ENCODE measurements at regions not wholly inside any gene's neighbourhood (a gene's known extent, or its start where the extent isn't known, plus 50 kb on each side); places are given as distances from the start of the nearest gene placed in this dataset.

DNA sequence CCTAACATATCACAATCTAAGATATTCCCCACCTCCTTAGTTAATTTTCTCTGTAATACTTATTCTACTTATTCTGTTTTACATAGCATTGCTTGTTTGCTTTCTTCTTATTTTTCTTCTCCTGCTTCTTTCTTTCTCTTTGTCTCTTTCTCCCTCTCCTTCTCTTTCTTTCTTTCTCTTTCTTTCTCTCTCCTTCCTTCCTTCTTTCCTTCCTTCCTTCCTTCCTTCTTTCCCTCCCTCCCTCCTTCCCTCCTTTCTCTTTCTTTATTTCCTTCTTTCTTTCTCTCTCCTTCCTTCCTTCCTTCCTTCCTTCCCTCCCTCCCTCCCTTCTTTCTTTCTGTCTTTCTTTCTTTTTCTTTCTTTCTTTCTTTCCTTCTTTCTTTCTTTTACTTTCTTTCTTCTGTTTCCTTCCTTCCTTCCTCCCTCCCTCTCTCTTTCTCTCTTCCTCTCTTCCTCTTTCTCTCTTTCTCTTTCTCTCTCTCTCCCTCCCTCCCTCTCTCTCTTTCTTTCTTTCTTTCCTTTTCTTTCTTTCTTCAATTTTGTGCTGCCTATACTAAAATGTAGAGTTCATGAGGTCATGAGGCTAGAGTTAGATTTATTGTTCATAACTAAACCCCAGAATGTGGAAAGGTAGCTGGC, 445.4 kb downstream of the GATA3 start:
- DNase-seq (ENCODE audit: extremely low read depth, low read depth), result no peak
- H3K4me3 ChIP-seq (replicated peaks; ENCODE audit: low read depth, low read length), result no peak overlapping the region
- TF ChIP-seq, protein P1, sequence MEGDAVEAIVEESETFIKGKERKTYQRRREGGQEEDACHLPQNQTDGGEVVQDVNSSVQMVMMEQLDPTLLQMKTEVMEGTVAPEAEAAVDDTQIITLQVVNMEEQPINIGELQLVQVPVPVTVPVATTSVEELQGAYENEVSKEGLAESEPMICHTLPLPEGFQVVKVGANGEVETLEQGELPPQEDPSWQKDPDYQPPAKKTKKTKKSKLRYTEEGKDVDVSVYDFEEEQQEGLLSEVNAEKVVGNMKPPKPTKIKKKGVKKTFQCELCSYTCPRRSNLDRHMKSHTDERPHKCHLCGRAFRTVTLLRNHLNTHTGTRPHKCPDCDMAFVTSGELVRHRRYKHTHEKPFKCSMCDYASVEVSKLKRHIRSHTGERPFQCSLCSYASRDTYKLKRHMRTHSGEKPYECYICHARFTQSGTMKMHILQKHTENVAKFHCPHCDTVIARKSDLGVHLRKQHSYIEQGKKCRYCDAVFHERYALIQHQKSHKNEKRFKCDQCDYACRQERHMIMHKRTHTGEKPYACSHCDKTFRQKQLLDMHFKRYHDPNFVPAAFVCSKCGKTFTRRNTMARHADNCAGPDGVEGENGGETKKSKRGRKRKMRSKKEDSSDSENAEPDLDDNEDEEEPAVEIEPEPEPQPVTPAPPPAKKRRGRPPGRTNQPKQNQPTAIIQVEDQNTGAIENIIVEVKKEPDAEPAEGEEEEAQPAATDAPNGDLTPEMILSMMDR (IDR thresholded peaks at IDR 0.05; ENCODE audit: low read depth, low read length, missing control alignments), result no peak

DNA sequence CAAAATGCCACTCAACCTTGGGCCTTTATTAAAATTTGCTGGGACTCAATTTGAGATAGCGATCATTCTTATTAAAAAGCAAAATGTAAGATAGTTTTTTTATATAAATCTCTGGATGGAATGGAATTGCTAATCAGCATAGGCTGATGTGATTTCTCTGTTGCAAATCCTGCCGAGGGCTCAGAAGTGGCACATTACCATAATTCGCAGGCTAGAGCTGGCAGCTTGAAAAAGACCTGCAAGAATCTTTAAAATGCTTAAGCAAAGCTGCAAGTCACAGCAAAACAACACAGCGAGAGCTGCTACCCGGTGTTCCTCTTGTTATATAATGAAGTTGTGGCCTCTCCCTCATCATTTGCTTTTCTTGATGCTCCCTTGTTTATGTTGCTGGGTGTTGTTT, 448.1 kb downstream of the GATA3 start:
- no peak for DNase-seq (ENCODE audit: extremely low read depth, low read depth)
- H3K4me3 ChIP-seq (replicated peaks; ENCODE audit: low read depth, low read length), result no peak overlapping the region
- TF ChIP-seq, protein P1 (IDR thresholded peaks at IDR 0.05; ENCODE audit: low read depth, low read length, missing control alignments), result no peak

DNA sequence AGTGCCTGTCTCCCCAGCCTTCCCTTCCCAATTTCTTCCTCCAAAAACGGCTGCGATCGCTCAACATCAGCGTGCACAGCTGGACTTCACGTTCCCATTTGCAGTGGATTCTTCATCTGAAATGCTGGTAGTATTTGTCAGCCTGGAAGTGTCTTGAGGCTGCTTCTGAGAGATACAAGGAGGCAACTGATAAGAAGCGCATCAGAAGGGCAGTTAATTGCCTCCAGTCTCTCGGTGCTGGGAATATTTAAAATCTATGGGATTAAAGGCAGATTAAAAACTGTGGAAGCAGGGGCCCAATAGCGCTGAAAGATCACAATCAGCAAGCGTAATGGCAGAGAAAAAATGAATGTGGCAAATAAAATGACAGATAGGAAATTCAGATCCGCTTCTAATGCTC, 450.0 kb downstream of the GATA3 start:
- H3K4me3 ChIP-seq (replicated peaks; ENCODE audit: low read depth, low read length), result no peak overlapping the region
- no peak for DNase-seq (ENCODE audit: extremely low read depth, low read depth)
- TF ChIP-seq, protein P1 (IDR thresholded peaks at IDR 0.05; ENCODE audit: low read depth, low read length, missing control alignments), result no peak

DNA sequence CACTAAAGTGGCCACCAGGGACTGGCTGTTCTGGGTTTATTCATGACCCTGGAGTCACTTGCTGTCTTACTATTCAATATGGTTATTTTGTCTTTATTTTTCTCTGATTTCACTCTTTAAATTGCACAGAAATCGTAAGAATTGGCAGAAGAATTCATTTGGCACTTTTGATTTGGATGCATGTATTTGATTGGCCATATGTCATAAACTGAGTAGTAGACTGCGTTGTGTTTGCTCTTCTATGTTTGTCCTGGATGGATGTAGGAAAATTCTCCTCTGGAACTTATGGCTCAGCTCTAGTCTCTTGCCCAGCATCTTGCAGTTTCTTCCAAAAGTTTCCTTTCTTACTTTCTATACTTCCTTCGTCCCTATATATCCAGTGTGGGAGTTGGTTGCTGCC, 452.7 kb downstream of the GATA3 start:
- no peak for DNase-seq (ENCODE audit: extremely low read depth, low read depth)
- TF ChIP-seq, protein P1 (IDR thresholded peaks at IDR 0.05; ENCODE audit: low read depth, low read length, missing control alignments), result no peak
- no peak overlapping the region for H3K4me3 ChIP-seq (replicated peaks; ENCODE audit: low read depth, low read length)

DNA sequence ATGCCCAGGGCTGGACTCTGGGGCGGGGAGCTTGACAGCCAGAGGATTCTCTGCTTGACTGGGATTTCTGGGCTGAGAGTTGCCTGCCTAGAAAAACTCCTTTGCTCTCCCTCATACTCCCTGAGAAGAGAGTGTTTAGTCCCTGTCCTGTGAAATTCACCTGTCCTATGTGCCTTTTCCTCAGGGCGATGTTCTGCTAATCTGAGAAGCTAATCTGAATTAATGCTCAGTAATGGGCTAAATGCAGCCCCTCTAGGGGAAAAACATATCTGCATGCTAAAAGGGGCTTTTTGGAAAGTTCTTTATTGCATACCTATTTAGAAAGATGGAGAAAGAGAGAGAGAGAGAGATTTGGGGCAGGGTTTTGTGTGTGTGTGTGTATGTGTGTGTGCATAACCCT, 454.4 kb downstream of the GATA3 start:
- no peak overlapping the region for H3K4me3 ChIP-seq (replicated peaks; ENCODE audit: low read depth, low read length)
- TF ChIP-seq, protein P1 (IDR thresholded peaks at IDR 0.05; ENCODE audit: low read depth, low read length, missing control alignments), result no peak
- no peak for DNase-seq (ENCODE audit: extremely low read depth, low read depth)

DNA sequence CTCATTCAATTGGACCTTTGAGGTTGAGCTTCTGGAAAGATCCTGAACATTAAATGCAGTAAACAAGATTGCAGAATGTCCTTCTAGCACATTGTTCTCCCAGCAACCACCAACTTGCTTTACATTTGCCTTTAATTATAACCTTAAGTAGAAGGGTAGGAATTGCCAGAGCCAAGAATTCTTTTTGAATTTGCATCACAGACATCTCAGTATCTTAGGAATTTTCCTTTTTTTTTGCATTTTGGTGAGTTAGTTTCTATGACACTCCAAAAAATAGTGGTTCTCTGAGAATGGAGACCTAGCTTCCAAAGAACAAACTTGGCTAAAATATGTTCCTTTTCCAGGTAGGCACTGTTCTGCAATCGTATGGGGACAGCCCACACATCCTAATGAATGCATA, 456.0 kb downstream of the GATA3 start:
- no peak for DNase-seq (ENCODE audit: extremely low read depth, low read depth)
- TF ChIP-seq, protein P1 (IDR thresholded peaks at IDR 0.05; ENCODE audit: low read depth, low read length, missing control alignments), result no peak
- no peak overlapping the region for H3K4me3 ChIP-seq (replicated peaks; ENCODE audit: low read depth, low read length)

DNA sequence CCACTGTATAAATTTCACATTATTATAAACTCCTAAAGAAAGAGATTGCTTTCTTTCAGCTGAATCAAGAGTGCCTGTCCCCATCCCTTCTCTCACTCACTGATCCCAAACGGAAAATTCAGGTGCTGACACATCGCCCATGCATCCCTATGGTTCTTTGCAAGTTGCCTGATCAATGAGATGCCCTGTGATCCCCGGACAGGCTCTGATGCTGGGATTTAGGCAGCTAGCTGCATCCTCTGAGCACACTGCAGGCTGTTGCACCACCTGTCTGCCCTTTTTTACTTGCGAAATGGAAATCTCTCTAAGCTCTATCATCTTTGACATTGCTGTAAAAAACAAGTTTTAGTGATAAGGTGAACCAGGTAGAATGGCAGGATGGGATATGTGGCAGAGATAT, 456.5 kb downstream of the GATA3 start:
- TF ChIP-seq, protein P1 (IDR thresholded peaks at IDR 0.05; ENCODE audit: low read depth, low read length, missing control alignments), result no peak
- no peak for DNase-seq (ENCODE audit: extremely low read depth, low read depth)
- no peak overlapping the region for H3K4me3 ChIP-seq (replicated peaks; ENCODE audit: low read depth, low read length)
